GM23338 (cell line): ENCODE measurements at regions not wholly inside any gene's neighbourhood (a gene's known extent, or its start where the extent isn't known, plus 50 kb on each side); places are given as distances from the start of the nearest gene placed in this dataset.

Source experiments
- ATAC-seq: fragments of 200-7000 bp; cut with Tn5 transposase; 3 replicates; pipeline ENCODE4 v1.9.1; 2020
- DNase-seq: peaks from one replicate; pipeline ENCODE4 v3.0.0-alpha.2; 2015; ENCODE audit warnings: low spot score
- H2AFZ ChIP-seq: fragments of 200-600 bp; sonication (generic); 2 replicates; pipeline ENCODE4 v1.8.0; 2016; ENCODE audit warnings: antibody characterized with exemption, mild to moderate bottlenecking, moderate library complexity
- H3F3A ChIP-seq: fragments of 200-600 bp; sonication (generic); replicated peaks from 2 replicates; pipeline ENCODE4 v1.8.0; 2017; ENCODE audit warnings: antibody characterized with exemption, mixed run types, low read depth
- H3K27ac ChIP-seq: fragments of 200-600 bp; sonication (generic); 2 replicates; pipeline ENCODE4 v1.6.1; 2016; ENCODE audit warnings: low read depth
- H3K27me3 ChIP-seq: fragments of 200-600 bp; sonication (generic); 2 replicates; pipeline ENCODE4 v1.8.0; 2016; ENCODE audit warnings: mild to moderate bottlenecking, mixed run types, moderate library complexity; ENCODE audit not compliant: insufficient read depth
- H3K36me3 ChIP-seq: fragments of 200-600 bp; sonication (generic); 2 replicates; pipeline ENCODE4 v1.8.0; 2016; ENCODE audit warnings: mild to moderate bottlenecking; ENCODE audit not compliant: insufficient read depth
- H3K4me1 ChIP-seq: fragments of 200-600 bp; sonication (generic); 2 replicates; pipeline ENCODE4 v1.8.0; 2016; ENCODE audit warnings: mild to moderate bottlenecking, moderate library complexity; ENCODE audit not compliant: insufficient read depth
- H3K4me2 ChIP-seq: fragments of 200-600 bp; sonication (generic); 2 replicates; pipeline ENCODE4 v1.7.1; 2017; ENCODE audit warnings: mixed run types
- H3K4me3 ChIP-seq: fragments of 200-600 bp; sonication (generic); 2 replicates; pipeline ENCODE4 v1.6.1; 2016; ENCODE audit warnings: mixed run types
- H3K79me2 ChIP-seq: fragments of 200-600 bp; sonication (generic); replicated peaks from 2 replicates; pipeline ENCODE4 v1.8.0; 2017; ENCODE audit warnings: mild to moderate bottlenecking; ENCODE audit not compliant: insufficient read depth
- H3K9me2 ChIP-seq: fragments of 200-600 bp; sonication (generic); 2 replicates; pipeline ENCODE4 v1.8.0; 2017; ENCODE audit not compliant: insufficient read depth
- H4K20me1 ChIP-seq: fragments of 200-600 bp; sonication (generic); replicated peaks from 2 replicates; pipeline ENCODE4 v1.8.0; 2017; ENCODE audit warnings: mild to moderate bottlenecking; ENCODE audit not compliant: insufficient read depth
- H3K27ac Mint-ChIP-seq: 2 replicates; pipeline ENCODE4 v1.8.0; 2020; ENCODE audit warnings: inconsistent platforms, mild to moderate bottlenecking, moderate library complexity, mixed read lengths
- H3K27me3 Mint-ChIP-seq: 3 replicates; pipeline ENCODE4 v1.8.0; 2022; ENCODE audit warnings: low read depth, mild to moderate bottlenecking, moderate library complexity, mixed read lengths, inconsistent platforms; ENCODE audit not compliant: insufficient read depth, poor library complexity
- H3K36me3 Mint-ChIP-seq: 3 replicates; pipeline ENCODE4 v1.8.0; 2021; ENCODE audit warnings: low read depth, mild to moderate bottlenecking, inconsistent platforms, moderate library complexity, mixed read lengths
- H3K4me1 Mint-ChIP-seq: 3 replicates; pipeline ENCODE4 v1.8.0; 2020; ENCODE audit warnings: mild to moderate bottlenecking, inconsistent platforms, mixed read lengths
- H3K4me3 Mint-ChIP-seq: 3 replicates; pipeline ENCODE4 v1.8.0; 2021; ENCODE audit warnings: moderate library complexity, mild to moderate bottlenecking, inconsistent platforms, mixed read lengths
- H3K9me3 Mint-ChIP-seq: 3 replicates; pipeline ENCODE4 v1.8.0; 2020; ENCODE audit warnings: moderate library complexity, mild to moderate bottlenecking, inconsistent platforms, mixed read lengths
- CREB1 ChIP-seq: fragments of 250-450 bp; sonication (Bioruptor Pico); IDR thresholded peaks from 2 replicates; pipeline ENCODE4 v1.5.0; 2020; ENCODE audit warnings: low read depth, mild to moderate bottlenecking, moderate library complexity
- CTCF ChIP-seq, 2 experiments: fragments of 200-600 bp in 1 of 2; sonication (generic) in 1 of 2; conservative IDR thresholded peaks; 2 replicates each; pipeline versions ENCODE4 v1.5.1 to v1.6.1; 2016 to 2017; ENCODE audit warnings: antibody characterized with exemption in 2 of 2, low read depth in 2 of 2, mild to moderate bottlenecking in 2 of 2, moderate library complexity in 1 of 2
- EZH2 ChIP-seq: fragments of 200-600 bp; sonication (generic); IDR thresholded peaks from one replicate; pipeline ENCODE4 v1.8.0; 2017; ENCODE audit warnings: antibody characterized with exemption, mild to moderate bottlenecking, low read depth; ENCODE audit not compliant: unreplicated experiment
- EZH2phosphoT487 ChIP-seq: fragments of 200-600 bp; sonication (generic); IDR thresholded peaks from one replicate; pipeline ENCODE4 v1.8.1; 2018; ENCODE audit warnings: antibody characterized with exemption; ENCODE audit not compliant: unreplicated experiment
- JUNB ChIP-seq: IDR thresholded peaks from one replicate; pipeline ENCODE4 v1.6.1; 2016; ENCODE audit warnings: antibody characterized with exemption; ENCODE audit not compliant: unreplicated experiment
- POLR2AphosphoS5 ChIP-seq: IDR thresholded peaks from 2 replicates; pipeline ENCODE4 v1.6.1; 2016; ENCODE audit warnings: antibody characterized with exemption, low read depth
- STAT1 ChIP-seq: IDR thresholded peaks from one replicate; pipeline ENCODE4 v1.6.1; 2016; ENCODE audit warnings: antibody characterized with exemption; ENCODE audit not compliant: unreplicated experiment
- ZNF114 ChIP-seq: fragments of 250-450 bp; sonication (Bioruptor Pico); IDR thresholded peaks from 2 replicates; pipeline ENCODE4 v1.5.0; 2020; ENCODE audit warnings: mild to moderate bottlenecking, moderate library complexity
- ZNF462 ChIP-seq: fragments of 250-450 bp; sonication (Bioruptor Pico); IDR thresholded peaks from 2 replicates; pipeline ENCODE4 v1.5.0; 2020; ENCODE audit warnings: mild to moderate bottlenecking, moderate library complexity
- TF ChIP-seq, protein P1 (sequence below): IDR thresholded peaks from one replicate; pipeline ENCODE4 v1.6.1; 2018; ENCODE audit warnings: antibody characterized with exemption; ENCODE audit not compliant: unreplicated experiment

DNA sequence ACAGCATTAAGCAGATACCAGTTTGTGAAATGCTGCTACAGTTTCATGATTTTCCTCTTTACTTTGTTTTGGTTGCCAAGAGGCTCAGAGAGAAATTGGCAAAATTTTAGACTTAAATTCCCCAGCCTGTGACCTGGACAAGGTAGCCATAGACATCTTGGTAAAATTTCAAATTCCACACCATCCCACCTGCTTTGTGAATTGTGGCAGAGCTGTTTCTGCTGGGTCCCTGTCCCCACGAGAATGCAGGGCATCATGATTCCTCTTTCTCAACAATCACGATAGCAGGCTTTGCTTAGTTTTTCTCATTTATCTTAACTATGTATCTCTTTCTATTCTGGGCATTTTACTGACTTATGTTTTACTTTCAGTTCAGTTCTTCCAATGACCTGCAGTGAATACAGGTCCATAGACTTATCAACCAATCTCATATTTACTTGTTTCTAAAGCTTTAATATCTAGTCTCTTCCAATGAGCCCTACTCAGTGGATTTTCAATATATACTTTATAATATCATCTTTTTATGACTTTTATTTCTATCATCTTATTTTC is 351.6 kb downstream of the SOCS6 start (continued):
- TF ChIP-seq, protein P1, sequence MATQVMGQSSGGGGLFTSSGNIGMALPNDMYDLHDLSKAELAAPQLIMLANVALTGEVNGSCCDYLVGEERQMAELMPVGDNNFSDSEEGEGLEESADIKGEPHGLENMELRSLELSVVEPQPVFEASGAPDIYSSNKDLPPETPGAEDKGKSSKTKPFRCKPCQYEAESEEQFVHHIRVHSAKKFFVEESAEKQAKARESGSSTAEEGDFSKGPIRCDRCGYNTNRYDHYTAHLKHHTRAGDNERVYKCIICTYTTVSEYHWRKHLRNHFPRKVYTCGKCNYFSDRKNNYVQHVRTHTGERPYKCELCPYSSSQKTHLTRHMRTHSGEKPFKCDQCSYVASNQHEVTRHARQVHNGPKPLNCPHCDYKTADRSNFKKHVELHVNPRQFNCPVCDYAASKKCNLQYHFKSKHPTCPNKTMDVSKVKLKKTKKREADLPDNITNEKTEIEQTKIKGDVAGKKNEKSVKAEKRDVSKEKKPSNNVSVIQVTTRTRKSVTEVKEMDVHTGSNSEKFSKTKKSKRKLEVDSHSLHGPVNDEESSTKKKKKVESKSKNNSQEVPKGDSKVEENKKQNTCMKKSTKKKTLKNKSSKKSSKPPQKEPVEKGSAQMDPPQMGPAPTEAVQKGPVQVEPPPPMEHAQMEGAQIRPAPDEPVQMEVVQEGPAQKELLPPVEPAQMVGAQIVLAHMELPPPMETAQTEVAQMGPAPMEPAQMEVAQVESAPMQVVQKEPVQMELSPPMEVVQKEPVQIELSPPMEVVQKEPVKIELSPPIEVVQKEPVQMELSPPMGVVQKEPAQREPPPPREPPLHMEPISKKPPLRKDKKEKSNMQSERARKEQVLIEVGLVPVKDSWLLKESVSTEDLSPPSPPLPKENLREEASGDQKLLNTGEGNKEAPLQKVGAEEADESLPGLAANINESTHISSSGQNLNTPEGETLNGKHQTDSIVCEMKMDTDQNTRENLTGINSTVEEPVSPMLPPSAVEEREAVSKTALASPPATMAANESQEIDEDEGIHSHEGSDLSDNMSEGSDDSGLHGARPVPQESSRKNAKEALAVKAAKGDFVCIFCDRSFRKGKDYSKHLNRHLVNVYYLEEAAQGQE: no peak
- TF ChIP-seq EZH2phosphoT487 (no peak), ZNF114 (CRISPR knock-in tag) (no peak), STAT1 (no peak), CREB1 (no peak)

DNA sequence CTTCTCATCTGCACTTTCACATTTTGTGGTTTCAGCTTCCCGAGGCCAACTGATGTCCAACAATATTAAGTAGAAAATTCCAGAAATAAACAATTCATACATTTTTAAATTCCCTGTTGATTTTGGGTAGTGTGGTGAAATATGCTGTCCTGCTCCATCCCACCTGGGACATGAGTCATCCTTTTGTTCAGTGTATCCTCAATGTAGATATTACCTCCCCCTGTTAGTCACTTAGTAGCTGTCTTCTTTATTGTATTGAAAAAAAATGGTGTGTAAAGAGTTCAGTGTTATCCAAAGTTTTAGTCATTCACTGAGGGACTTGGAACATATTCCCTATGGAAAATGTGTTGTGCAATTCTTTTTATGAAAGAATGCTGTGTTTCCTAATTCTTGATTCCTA is 348.1 kb downstream of the SOCS6 start:
- H3K4me1 ChIP-seq: no peaks in the 10 kb centered on the region
- H4K20me1 ChIP-seq: no peaks in the 10 kb centered on the region
- Mint-ChIP-seq H3K4me3 (no peak overlapping the region), H3K36me3 (peaks cover 17% of the 10 kb centered on the region), H3K4me1 (no peaks in the 10 kb centered on the region), H3K27me3 (no peaks in the 10 kb centered on the region), H3K27ac (no peak overlapping the region), H3K9me3 (peaks cover 88% of the 10 kb centered on the region)
- no peak overlapping the region for H2AFZ ChIP-seq
- H3K9me2 ChIP-seq: no peaks in the 10 kb centered on the region
- DNase-seq (no peak), ATAC-seq (no peak)
- H3K79me2 ChIP-seq: no peaks in the 10 kb centered on the region
- H3K4me2 ChIP-seq: no peak overlapping the region
- no peaks in the 10 kb centered on the region for H3F3A ChIP-seq
- no peaks in the 10 kb centered on the region for H3K27me3 ChIP-seq
- TF ChIP-seq CTCF (conservative IDR thresholded peaks at IDR 0.05; ENCODE audit: low read depth in 2 of 2) (no peak), EZH2phosphoT487 (no peak), ZNF462 (CRISPR knock-in tag) (no peak), ZNF114 (CRISPR knock-in tag) (no peak), EZH2 (no peak), STAT1 (no peak), POLR2AphosphoS5 (no peak), JUNB (no peak)
- TF ChIP-seq, protein P1: no peak
- peaks cover 18% of the 10 kb centered on the region for H3K36me3 ChIP-seq
- H3K4me3 ChIP-seq: no peak overlapping the region
- H3K27ac ChIP-seq: no peak overlapping the region
